ENCODE measurements at regions not wholly inside any gene's neighbourhood (a gene's known extent, or its start where the extent isn't known, plus 50 kb on each side); places are given as distances from the start of the nearest gene placed in this dataset.

DNA sequence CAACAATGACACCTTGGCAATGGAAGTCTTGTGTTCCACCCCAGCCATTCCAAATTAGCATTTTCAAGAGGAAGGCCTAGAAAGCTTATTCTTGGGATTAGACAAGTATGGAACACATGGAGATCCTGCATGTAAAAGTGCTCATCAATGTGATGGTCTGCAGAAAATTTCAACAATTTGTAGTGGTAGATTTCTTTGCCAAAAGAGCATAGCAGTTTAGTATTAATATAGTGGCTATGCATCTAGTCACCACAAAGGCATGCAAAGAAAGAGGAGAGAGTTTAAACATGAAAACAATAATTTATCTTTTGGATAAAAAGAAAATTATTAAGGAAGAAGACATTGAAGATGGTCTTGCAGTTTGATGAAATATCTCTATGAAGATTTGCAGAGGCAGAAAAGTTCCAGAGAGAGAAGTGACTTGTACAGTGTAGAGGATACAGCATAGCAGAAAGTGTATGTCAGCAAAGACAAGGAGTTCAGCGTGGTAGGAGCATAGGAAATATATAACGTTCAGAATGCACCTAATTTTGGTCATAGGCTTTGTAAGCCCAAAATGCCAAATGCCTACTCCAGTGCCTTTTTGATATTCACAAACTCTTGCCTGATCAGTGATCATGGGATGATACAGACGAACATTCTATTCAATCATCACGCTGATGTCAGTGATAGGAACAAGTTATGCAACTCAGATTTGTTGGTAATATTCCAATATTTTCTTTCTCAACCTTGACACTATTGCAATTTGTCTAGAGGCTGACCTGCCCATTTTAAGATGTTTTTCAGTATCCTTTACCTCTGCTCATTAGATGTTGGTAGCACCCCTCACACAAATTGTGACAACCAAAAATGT lies 727.9 kb upstream of the SOX9 start:
- Mint-ChIP-seq H3K27me3 (no peaks in the 10 kb centered on the region), H3K36me3 (no peaks in the 10 kb centered on the region), H3K9me3 (peaks cover 16% of the 10 kb centered on the region), H3K27ac (no peak overlapping the region), H3K4me3 (no peak overlapping the region), H3K4me1 (ENCODE audit: low read depth) (no peaks in the 10 kb centered on the region)
- no peak for DNase-seq
- intact Hi-C loops (cut with micrococcal nuclease) = no loop called here
- POLR2A ChIA-PET = no interaction called here
- CTCF ChIA-PET = no interaction called here

DNA sequence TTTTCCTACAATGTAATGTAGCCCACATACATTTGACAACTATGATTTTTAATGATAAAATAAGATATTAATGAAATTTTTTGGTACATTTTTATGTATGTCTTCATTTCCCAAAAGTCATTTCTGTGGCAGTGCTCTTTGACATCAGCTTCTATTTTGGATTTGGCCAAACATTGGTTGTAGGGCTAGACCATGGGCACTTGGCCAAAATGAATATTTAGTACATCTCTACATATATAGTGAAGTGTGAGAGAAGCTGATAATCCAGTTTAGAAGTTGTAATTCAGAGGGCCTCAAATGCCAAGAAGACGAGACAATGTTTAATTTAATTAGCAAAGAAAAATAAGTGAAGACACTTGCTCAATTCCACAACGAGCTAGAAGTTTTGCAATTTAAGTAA lies 724.9 kb upstream of the SOX9 start:
- POLR2A ChIA-PET = no interaction called here
- CTCF ChIA-PET = no interaction called here
- Mint-ChIP-seq H3K4me3 (no peak overlapping the region), H3K4me1 (ENCODE audit: low read depth) (no peaks in the 10 kb centered on the region), H3K27ac (no peak overlapping the region), H3K36me3 (no peaks in the 10 kb centered on the region), H3K27me3 (no peaks in the 10 kb centered on the region), H3K9me3 (peaks cover 11% of the 10 kb centered on the region)
- DNase-seq = no peak
- intact Hi-C loops (cut with micrococcal nuclease) = no loop called here

DNA sequence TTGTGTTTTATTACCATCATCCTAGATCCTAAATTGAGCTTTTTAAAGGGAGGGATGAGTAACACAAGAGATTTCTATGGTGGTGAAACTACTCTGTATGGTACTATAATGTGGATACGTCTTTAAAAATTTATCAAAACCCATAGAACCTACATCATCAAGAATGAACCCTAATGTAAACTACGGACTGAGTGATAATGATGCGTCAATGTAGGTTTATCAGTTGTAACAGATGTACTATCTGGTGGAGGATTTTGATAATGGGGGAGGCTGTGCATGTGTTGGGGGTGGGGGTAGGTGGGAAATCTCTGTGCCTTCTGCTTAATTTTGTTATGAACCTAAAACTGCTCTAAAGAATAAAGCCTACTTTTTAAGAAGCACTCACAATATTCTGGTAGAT lies 724.1 kb upstream of the SOX9 start:
- Mint-ChIP-seq H3K9me3 (peaks cover 10% of the 10 kb centered on the region), H3K27me3 (no peaks in the 10 kb centered on the region), H3K36me3 (no peaks in the 10 kb centered on the region), H3K4me1 (ENCODE audit: low read depth) (no peaks in the 10 kb centered on the region), H3K27ac (no peak overlapping the region), H3K4me3 (no peak overlapping the region)
- intact Hi-C loops (cut with micrococcal nuclease) = no loop called here
- POLR2A ChIA-PET = no interaction called here
- CTCF ChIA-PET = no interaction called here
- no peak for DNase-seq

DNA sequence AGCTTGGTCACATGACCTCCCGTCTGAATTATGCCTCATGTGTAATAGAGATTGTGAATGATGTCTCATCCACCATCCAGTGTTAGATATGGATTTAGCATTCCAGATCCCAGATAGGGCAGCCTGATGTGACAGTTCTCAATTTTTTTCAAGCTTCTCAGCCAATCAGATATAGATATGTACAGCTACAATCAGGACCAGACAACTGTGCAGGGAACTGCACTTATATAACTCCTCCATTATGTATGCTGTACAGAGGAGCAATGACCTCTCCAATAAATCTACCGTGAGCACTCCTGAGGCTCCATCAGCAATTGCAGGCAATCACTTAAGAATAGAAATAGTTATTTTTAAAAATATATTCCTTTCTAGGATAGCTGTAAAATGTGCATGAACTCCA lies 722.8 kb upstream of the SOX9 start:
- POLR2A ChIA-PET = no interaction called here

DNA sequence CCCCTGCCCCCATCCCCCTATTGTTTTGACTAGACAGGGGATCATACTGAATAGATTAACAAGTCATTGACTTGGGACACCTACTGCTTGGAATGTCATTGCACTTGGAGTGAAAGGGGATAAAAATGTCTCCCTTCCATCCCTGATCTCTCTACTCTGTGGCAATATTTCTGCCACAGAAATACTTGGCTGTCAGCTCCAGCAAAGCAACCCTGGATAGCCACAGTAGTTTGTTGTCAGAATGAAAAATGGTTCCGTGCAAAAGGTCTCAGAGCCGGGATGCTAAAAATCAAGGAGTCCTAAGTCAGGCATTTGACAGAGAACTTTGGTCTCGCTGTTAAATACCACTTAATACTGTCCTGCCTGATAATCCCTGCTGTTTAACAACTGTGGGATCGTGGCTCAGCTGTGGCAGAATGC lies 722.0 kb upstream of the SOX9 start:
- Mint-ChIP-seq H3K4me1 (ENCODE audit: low read depth) (no peaks in the 10 kb centered on the region), H3K27ac (no peak overlapping the region), H3K4me3 (no peak overlapping the region), H3K27me3 (no peaks in the 10 kb centered on the region), H3K36me3 (no peaks in the 10 kb centered on the region), H3K9me3 (peaks cover 13% of the 10 kb centered on the region)
- intact Hi-C loops (cut with micrococcal nuclease) = no loop called here
- CTCF ChIA-PET = no interaction called here
- DNase-seq = no peak
- POLR2A ChIA-PET = no interaction called here

More for the DNA sequence above, 722.8 kb upstream of the SOX9 start:
- Mint-ChIP-seq H3K27me3 (no peaks in the 10 kb centered on the region), H3K4me3 (no peak overlapping the region), H3K27ac (no peak overlapping the region), H3K9me3 (peaks cover 11% of the 10 kb centered on the region), H3K36me3 (no peaks in the 10 kb centered on the region), H3K4me1 (ENCODE audit: low read depth) (no peaks in the 10 kb centered on the region)
- DNase-seq = no peak
- CTCF ChIA-PET = no interaction called here
- intact Hi-C loops (cut with micrococcal nuclease) = no loop called here

DNA sequence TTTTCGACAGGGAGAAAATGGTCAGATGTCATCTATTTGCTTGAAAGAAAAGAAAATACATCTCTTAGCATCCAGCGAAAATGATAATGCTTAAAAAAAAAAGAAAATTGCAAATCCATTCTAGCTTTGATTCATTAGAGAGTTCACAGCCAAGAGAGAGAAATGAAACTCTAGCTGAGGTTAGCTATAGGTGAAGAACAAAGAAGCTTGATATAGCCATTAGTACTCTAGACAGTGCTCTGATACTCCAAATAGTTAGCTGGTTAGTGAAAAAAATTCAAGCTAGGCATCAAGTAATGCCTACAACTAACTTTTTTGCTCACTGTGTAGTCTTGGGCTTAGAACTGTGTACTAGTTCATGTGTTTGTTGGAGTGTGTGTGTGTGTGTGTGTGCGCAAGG lies 721.6 kb upstream of the SOX9 start:
- H3K36me3 Mint-ChIP-seq = no peaks in the 10 kb centered on the region
- no peak overlapping the region for H3K4me3 Mint-ChIP-seq
- CTCF ChIA-PET = no interaction called here
- intact Hi-C loops (cut with micrococcal nuclease) = no loop called here
- no peak for DNase-seq
- no peaks in the 10 kb centered on the region for H3K27me3 Mint-ChIP-seq
- POLR2A ChIA-PET = no interaction called here
- H3K9me3 Mint-ChIP-seq = peaks cover 13% of the 10 kb centered on the region
- H3K27ac Mint-ChIP-seq = no peak overlapping the region
- no peaks in the 10 kb centered on the region for H3K4me1 Mint-ChIP-seq (ENCODE audit: low read depth)

DNA sequence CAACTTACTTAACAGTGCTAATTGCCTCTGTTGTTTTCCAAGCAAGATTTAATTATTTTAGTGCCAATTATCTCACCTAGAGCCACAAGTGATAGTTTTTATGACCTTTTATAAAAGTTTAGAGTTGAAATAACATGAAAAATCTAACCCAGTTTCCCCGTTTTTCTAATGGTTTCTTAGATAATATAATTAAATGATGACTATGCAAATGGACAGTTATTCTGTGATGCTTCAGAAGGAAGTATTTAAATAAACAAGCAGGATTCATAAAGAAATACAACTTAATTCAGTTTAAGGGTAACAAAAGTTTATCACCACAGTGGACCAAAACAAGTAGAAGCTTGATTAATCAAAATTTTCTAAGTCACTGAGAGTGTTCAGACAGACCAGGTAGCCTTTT lies 721.2 kb upstream of the SOX9 start:
- CTCF ChIA-PET = no interaction called here
- Mint-ChIP-seq H3K36me3 (no peaks in the 10 kb centered on the region), H3K27ac (no peak overlapping the region), H3K27me3 (no peaks in the 10 kb centered on the region), H3K9me3 (peaks cover 13% of the 10 kb centered on the region), H3K4me1 (ENCODE audit: low read depth) (no peaks in the 10 kb centered on the region), H3K4me3 (no peak overlapping the region)
- intact Hi-C loops (cut with micrococcal nuclease) = no loop called here
- POLR2A ChIA-PET = no interaction called here
- DNase-seq = no peak

DNA sequence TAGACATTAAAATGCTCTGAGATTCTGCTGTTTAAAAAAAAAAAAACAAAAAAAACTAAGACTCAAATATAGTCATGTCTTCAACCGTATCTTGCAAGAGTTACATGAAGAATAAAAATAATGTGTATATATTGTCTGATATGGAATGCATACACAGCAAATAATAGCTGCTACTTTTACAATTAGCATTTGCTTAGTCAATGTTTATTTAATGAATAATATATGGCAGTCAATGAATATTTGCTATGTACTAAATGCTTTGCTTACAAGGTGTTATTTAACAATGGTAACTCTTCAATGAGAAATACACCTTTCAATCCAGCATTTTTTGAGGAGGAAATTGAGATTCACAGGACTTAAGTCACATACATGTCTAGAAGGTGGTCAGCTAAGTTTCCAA lies 718.8 kb upstream of the SOX9 start:
- Mint-ChIP-seq H3K27ac (no peak overlapping the region), H3K27me3 (no peaks in the 10 kb centered on the region), H3K36me3 (no peaks in the 10 kb centered on the region), H3K9me3 (peaks cover 8% of the 10 kb centered on the region), H3K4me3 (no peak overlapping the region), H3K4me1 (ENCODE audit: low read depth) (no peaks in the 10 kb centered on the region)
- ChIA-PET CTCF (no interaction called here), POLR2A (interaction anchor here (0.7 kb wide), 1 partner anchor 522 kb away, joined by 3 read pairs; no protein-coding TSS in a partner anchor)
- DNase-seq = no peak
- intact Hi-C loops (cut with micrococcal nuclease) = no loop called here

DNA sequence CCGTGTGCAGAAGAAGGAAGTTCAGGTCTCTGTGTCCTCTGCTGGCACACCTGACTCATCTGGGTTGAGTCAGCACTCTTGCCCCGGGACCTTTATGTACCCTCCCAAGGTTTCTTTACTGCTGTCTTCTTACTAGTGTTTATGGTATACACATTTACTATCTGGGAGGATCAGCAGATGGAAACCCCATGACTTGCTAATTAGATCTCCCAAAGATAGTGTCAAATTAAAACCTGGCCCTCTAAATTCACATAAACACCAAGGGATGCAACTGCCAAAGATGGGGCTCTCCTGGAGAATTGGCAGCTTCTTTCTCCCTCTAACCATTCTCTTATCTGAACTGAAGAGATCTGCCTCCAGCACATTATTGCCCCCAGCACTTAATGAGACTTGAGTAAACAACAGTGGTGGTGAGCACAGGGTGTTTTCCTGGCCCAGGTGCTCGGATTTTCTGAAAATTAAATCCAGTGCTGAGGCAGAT lies 718.1 kb upstream of the SOX9 start:
- H3K27me3 Mint-ChIP-seq = no peaks in the 10 kb centered on the region
- CTCF ChIA-PET = no interaction called here
- H3K4me1 Mint-ChIP-seq (ENCODE audit: low read depth) = no peaks in the 10 kb centered on the region
- no peaks in the 10 kb centered on the region for H3K36me3 Mint-ChIP-seq
- H3K9me3 Mint-ChIP-seq = peaks cover 7% of the 10 kb centered on the region
- H3K27ac Mint-ChIP-seq = no peak overlapping the region
- H3K4me3 Mint-ChIP-seq = no peak overlapping the region
- DNase-seq = no peak
- POLR2A ChIA-PET = no interaction called here
- intact Hi-C loops (cut with micrococcal nuclease) = no loop called here

DNA sequence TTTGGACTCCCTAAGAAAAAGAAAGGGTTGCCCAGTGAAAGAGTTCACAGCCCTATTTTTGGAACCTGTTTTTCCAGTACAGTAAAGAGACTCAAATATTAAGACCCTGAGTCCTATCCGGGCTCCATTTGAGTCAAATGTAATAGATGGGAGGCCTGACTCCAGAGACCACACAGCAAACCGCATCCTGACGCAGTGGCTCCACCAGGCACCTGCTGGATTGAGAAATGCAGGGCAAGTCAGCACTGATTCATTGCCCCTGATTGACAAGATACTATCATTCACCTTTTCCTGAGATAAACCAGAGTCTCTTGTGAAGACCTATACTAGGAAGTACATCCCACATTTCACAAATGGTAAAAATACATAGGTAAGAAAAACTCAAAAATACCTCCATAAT lies 715.7 kb upstream of the SOX9 start:
- no peak overlapping the region for H3K27ac Mint-ChIP-seq
- CTCF ChIA-PET = no interaction called here
- H3K9me3 Mint-ChIP-seq = peaks cover 6% of the 10 kb centered on the region

DNA sequence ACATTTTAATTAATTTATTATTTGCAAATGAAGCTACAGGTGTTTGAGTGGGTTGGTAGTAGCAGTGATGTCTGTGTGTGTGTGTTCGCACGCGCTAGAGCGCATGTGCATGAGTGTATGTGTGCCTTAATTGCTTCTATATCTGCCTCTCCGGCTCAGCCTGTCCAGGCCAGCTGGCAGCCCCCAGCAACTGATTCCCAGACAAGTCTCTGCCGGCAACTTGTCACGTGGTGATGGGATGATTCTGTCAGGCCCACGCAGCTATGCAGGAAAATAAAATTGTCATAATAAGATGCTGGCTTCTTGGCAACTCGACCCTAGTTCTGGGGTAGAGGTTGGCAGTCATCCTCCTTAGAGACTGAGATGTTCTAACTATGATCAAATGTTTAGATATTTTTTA lies 712.8 kb upstream of the SOX9 start:
- H3K27me3 Mint-ChIP-seq = no peaks in the 10 kb centered on the region
- no peak overlapping the region for H3K27ac Mint-ChIP-seq
- CTCF ChIA-PET = no interaction called here
- H3K4me1 Mint-ChIP-seq (ENCODE audit: low read depth) = no peaks in the 10 kb centered on the region
- POLR2A ChIA-PET = no interaction called here
- intact Hi-C loops (cut with micrococcal nuclease) = no loop called here
- no peak for DNase-seq
- H3K4me3 Mint-ChIP-seq = no peak overlapping the region
- H3K9me3 Mint-ChIP-seq = peaks cover 4% of the 10 kb centered on the region
- no peaks in the 10 kb centered on the region for H3K36me3 Mint-ChIP-seq

More for the DNA sequence above, 715.7 kb upstream of the SOX9 start:
- POLR2A ChIA-PET = no interaction called here
- intact Hi-C loops (cut with micrococcal nuclease) = no loop called here
- H3K4me3 Mint-ChIP-seq = no peak overlapping the region
- H3K36me3 Mint-ChIP-seq = no peaks in the 10 kb centered on the region
- DNase-seq = no peak
- no peaks in the 10 kb centered on the region for H3K4me1 Mint-ChIP-seq (ENCODE audit: low read depth)
- no peaks in the 10 kb centered on the region for H3K27me3 Mint-ChIP-seq

DNA sequence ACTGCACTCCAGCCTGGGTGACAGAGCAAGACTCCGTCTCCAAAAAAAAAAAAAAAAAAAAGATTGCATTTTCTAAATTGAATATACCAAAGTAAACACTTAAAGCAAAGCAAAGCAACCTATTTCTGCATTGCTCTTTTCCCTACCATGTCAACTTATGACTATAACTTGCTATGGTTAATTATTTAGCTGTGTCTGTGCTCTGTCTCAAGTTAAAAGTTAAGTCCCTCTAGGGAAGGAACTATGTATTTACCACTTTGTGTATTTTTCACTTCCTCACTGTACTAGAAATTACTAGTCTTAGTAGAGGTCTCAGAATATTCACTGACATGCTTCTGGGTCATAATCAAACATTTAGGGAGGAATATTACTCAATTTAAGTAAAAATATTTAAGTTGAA lies 711.7 kb upstream of the SOX9 start:
- Mint-ChIP-seq H3K4me3 (no peak overlapping the region), H3K36me3 (no peaks in the 10 kb centered on the region), H3K27ac (no peak overlapping the region), H3K27me3 (no peaks in the 10 kb centered on the region), H3K4me1 (ENCODE audit: low read depth) (no peaks in the 10 kb centered on the region), H3K9me3 (peaks cover 2% of the 10 kb centered on the region)
- CTCF ChIA-PET = no interaction called here
- POLR2A ChIA-PET = no interaction called here
- intact Hi-C loops (cut with micrococcal nuclease) = no loop called here
- no peak for DNase-seq

DNA sequence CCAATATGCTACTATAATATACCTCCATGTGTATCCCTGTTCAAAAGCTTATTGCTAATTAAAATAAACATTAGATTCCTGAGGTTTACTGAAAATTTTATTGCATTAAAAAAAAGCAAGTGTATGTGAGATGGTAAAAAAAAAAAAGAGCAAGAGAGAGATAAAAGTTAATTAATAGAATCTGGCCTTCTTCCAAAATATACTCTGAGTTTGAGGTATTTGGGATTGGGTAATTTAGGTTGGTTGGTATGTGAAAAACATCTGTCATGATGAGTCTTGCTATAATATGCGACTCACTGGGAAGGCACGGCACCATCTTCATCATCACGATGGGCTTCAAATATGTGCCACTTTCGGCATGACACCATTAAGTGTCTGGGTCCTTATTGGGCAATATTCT lies 711.1 kb upstream of the SOX9 start:
- H3K4me1 Mint-ChIP-seq (ENCODE audit: low read depth) = no peaks in the 10 kb centered on the region
- no peaks in the 10 kb centered on the region for H3K27me3 Mint-ChIP-seq
- intact Hi-C loops (cut with micrococcal nuclease) = no loop called here
- POLR2A ChIA-PET = no interaction called here
- H3K4me3 Mint-ChIP-seq = no peak overlapping the region
- no peaks in the 10 kb centered on the region for H3K36me3 Mint-ChIP-seq
- DNase-seq = no peak
- CTCF ChIA-PET = no interaction called here
- H3K27ac Mint-ChIP-seq = no peak overlapping the region
- H3K9me3 Mint-ChIP-seq = peaks cover 2% of the 10 kb centered on the region
